ENCODE measurements at regions not wholly inside any gene's neighbourhood (a gene's known extent, or its start where the extent isn't known, plus 50 kb on each side); places are given as distances from the start of the nearest gene placed in this dataset.
A peak's percentile ranks its signal among the peaks of the same experiment; 100 is the strongest.

- Mint-ChIP-seq H3K36me3 (peaks cover 0 to 1% of the 10 kb centered on the region in 2 donors), H3K4me1 (no peaks in the 10 kb centered on the region), H3K27ac (no peak overlapping the region), H3K9me3 (peaks cover 5 to 28% (median 18%) of the 10 kb centered on the region in 7 donors), H3K4me3 (no peak overlapping the region), H3K27me3 (ENCODE audit: low read depth in 3 of 3) (peaks cover 28 to 40% (median 34%) of the 10 kb centered on the region in 3 donors)
- TF ChIP-seq CTCF (IDR thresholded peaks at IDR 0.05), result no peak
- no peaks in the 10 kb centered on the region for H3K4me1 ChIP-seq (ENCODE audit: control insufficient read depth in 1 of 2, insufficient read depth in 2 of 2, low read length in 2 of 2)
- peaks cover 4 to 27% of the 10 kb centered on the region in 2 donors for H3K27me3 ChIP-seq (ENCODE audit: control insufficient read depth in 2 of 2, insufficient read depth in 2 of 2, low read length in 2 of 2)
- intact Hi-C loops (cut with micrococcal nuclease), result no loop called here
- DNase-seq, result no peak
- no peaks in the 10 kb centered on the region for H3K79me2 ChIP-seq (ENCODE audit: insufficient read depth, low read length)
- no peaks in the 10 kb centered on the region for H4K20me1 ChIP-seq (ENCODE audit: insufficient read depth, low read length)
- WGBS (ENCODE audit: insufficient coverage), result 89% methylated on average over 5 of the region's 7 CpGs
- H3K9me3 ChIP-seq (replicated peaks in 1 of 2; ENCODE audit: control insufficient read depth in 1 of 2, insufficient read depth in 1 of 2, low read length in 2 of 2), result peaks cover 7 to 25% of the 10 kb centered on the region in 2 donors
- no peak overlapping the region for H3K9ac ChIP-seq (ENCODE audit: insufficient read depth, low read length, poor library complexity, severe bottlenecking)
- H3K27ac ChIP-seq (ENCODE audit: low read depth in 1 of 2, low read length in 2 of 2), result no peak overlapping the region
- H3K36me3 ChIP-seq (replicated peaks in 1 of 2; ENCODE audit: control insufficient read depth in 1 of 2, insufficient read depth in 2 of 2, low read length in 2 of 2), result no peaks in the 10 kb centered on the region
- H2AFZ ChIP-seq (ENCODE audit: insufficient read depth, low read depth, low read length, poor library complexity, severe bottlenecking), result no peak overlapping the region
- H3K4me3 ChIP-seq (replicated peaks in 1 of 3; ENCODE audit: low read depth in 2 of 3, low read length in 3 of 3), result no peak overlapping the region
- H3K4me2 ChIP-seq (replicated peaks; ENCODE audit: extremely low read depth, low read length, poor library complexity, severe bottlenecking), result no peak overlapping the region
These were observed 95.1 kb downstream of the SOX9 start for GRCh38 chr17:72215928-72216327.

GRCh38 chr17:72219137-72219823, 98.5 kb downstream of the SOX9 start:
- Histone ChIP-seq H3K4me3 (replicated peaks in 1 of 3; ENCODE audit: low read depth in 2 of 3, low read length in 3 of 3) (no peak overlapping the region), H2AFZ (ENCODE audit: insufficient read depth, low read depth, low read length, poor library complexity, severe bottlenecking) (no peak overlapping the region), H3K36me3 (replicated peaks in 1 of 2; ENCODE audit: control insufficient read depth in 1 of 2, insufficient read depth in 2 of 2, low read length in 2 of 2) (no peaks in the 10 kb centered on the region), H3K9me3 (replicated peaks in 1 of 2; ENCODE audit: control insufficient read depth in 1 of 2, insufficient read depth in 1 of 2, low read length in 2 of 2) (peaks cover 10 to 27% of the 10 kb centered on the region in 2 donors), H4K20me1 (ENCODE audit: insufficient read depth, low read length) (no peaks in the 10 kb centered on the region), H3K4me2 (replicated peaks; ENCODE audit: extremely low read depth, low read length, poor library complexity, severe bottlenecking) (no peak overlapping the region), H3K9ac (ENCODE audit: insufficient read depth, low read length, poor library complexity, severe bottlenecking) (no peak overlapping the region), H3K79me2 (ENCODE audit: insufficient read depth, low read length) (no peaks in the 10 kb centered on the region), H3K27me3 (ENCODE audit: control insufficient read depth in 2 of 2, insufficient read depth in 2 of 2, low read length in 2 of 2) (peaks cover 4 to 29% of the 10 kb centered on the region in 2 donors), H3K4me1 (ENCODE audit: control insufficient read depth in 1 of 2, insufficient read depth in 2 of 2, low read length in 2 of 2) (no peaks in the 10 kb centered on the region), H3K27ac (ENCODE audit: low read depth in 1 of 2, low read length in 2 of 2) (no peak overlapping the region)
- Mint-ChIP-seq H3K4me1 (no peaks in the 10 kb centered on the region), H3K4me3 (peak overlapping the region in 1 of 2 donors; percentile 46), H3K36me3 (peaks cover 0 to 1% of the 10 kb centered on the region in 2 donors), H3K27me3 (ENCODE audit: low read depth in 3 of 3) (peaks cover 26 to 48% (median 40%) of the 10 kb centered on the region in 3 donors), H3K27ac (peak overlapping the region in 1 of 7 donors; percentile 38), H3K9me3 (peaks cover 5 to 30% (median 17%) of the 10 kb centered on the region in 7 donors)
- 3% methylated on average over 13 of the region's 23 CpGs for WGBS (ENCODE audit: insufficient coverage)
- DNase-seq, result no peak
- TF ChIP-seq CTCF (IDR thresholded peaks at IDR 0.05), result no peak
- intact Hi-C loops (cut with micrococcal nuclease), result no loop called here
